ENCODE measurements at regions not wholly inside any gene's neighbourhood (a gene's known extent, or its start where the extent isn't known, plus 50 kb on each side); places are given as distances from the start of the nearest gene placed in this dataset.

GRCh38 chr14:98689951-98690350 is 582.0 kb downstream of the BCL11B start:
- no peak for TF ChIP-seq CTCF (IDR thresholded peaks at IDR 0.05)
- no peak for TF ChIP-seq EP300 (IDR thresholded peaks at IDR 0.05)
- TF ChIP-seq POLR2A (IDR thresholded peaks at IDR 0.05), result no peak
